HG02759 (cell line): ENCODE measurements at regions not wholly inside any gene's neighbourhood (a gene's known extent, or its start where the extent isn't known, plus 50 kb on each side); places are given as distances from the start of the nearest gene placed in this dataset.

Source experiments
- ATAC-seq: cut with Tn5 transposase; IDR thresholded peaks from one replicate; pipeline ENCODE4 v1.9.1; 2021; ENCODE audit warnings: mild to moderate bottlenecking, moderate library complexity; ENCODE audit not compliant: unreplicated experiment

- no peak for ATAC-seq
Observed at GRCh38 chr3:72470904-72471417, 377.3 kb downstream of the SHQ1 start.

- no peak for ATAC-seq
Observed at GRCh38 chr3:72465853-72466252, 382.4 kb downstream of the SHQ1 start.

- no peak for ATAC-seq
Observed at GRCh38 chr3:72463083-72463482, 385.2 kb downstream of the SHQ1 start.

- no peak for ATAC-seq
Observed at GRCh38 chr3:72462595-72463011, 385.6 kb downstream of the SHQ1 start.

GRCh38 chr3:72461787-72462186 is 386.5 kb downstream of the SHQ1 start:
- no peak for ATAC-seq

- ATAC-seq: no peak
Observed at GRCh38 chr3:72460205-72461174, 387.8 kb downstream of the SHQ1 start.

- ATAC-seq: no peak
Observed at GRCh38 chr3:72459588-72459987, 388.7 kb downstream of the SHQ1 start.

GRCh38 chr3:72458375-72458774 is 389.9 kb downstream of the SHQ1 start:
- no peak for ATAC-seq

GRCh38 chr3:72454441-72454840 is 393.8 kb downstream of the SHQ1 start:
- no peak for ATAC-seq

- ATAC-seq: no peak
Observed at GRCh38 chr3:72453706-72454105, 394.5 kb downstream of the SHQ1 start.

GRCh38 chr3:72452745-72453144 is 395.5 kb downstream of the SHQ1 start:
- no peak for ATAC-seq

- no peak for ATAC-seq
Observed at GRCh38 chr3:72451841-72452240, 396.4 kb downstream of the SHQ1 start.

- ATAC-seq: no peak
Observed at GRCh38 chr3:72449551-72449950, 398.7 kb downstream of the SHQ1 start.

GRCh38 chr3:72448858-72449257 is 399.4 kb downstream of the SHQ1 start:
- ATAC-seq: no peak

- no peak for ATAC-seq
Observed at GRCh38 chr3:72448375-72448823, 399.8 kb downstream of the SHQ1 start.

GRCh38 chr3:72447059-72447946 is 400.9 kb downstream of the SHQ1 start:
- ATAC-seq: peak; percentile 95

GRCh38 chr3:72446218-72447058 is 401.8 kb downstream of the SHQ1 start, which contains the start of gene RYBP:
TSS of gene RYBP (minus strand) at chr3:72446621.
- peak; percentile 31 for ATAC-seq

GRCh38 chr3:72445827-72446217 is 402.4 kb downstream of the SHQ1 start:
- ATAC-seq: no peak

GRCh38 chr3:72444656-72445223 is 403.5 kb downstream of the SHQ1 start:
- ATAC-seq: no peak

- ATAC-seq: no peak
Observed at GRCh38 chr3:72442759-72443158, 405.5 kb downstream of the SHQ1 start.
